ENCODE measurements at regions not wholly inside any gene's neighbourhood (a gene's known extent, or its start where the extent isn't known, plus 50 kb on each side); places are given as distances from the start of the nearest gene placed in this dataset.
A peak's percentile ranks its signal among the peaks of the same experiment; 100 is the strongest.

DNA sequence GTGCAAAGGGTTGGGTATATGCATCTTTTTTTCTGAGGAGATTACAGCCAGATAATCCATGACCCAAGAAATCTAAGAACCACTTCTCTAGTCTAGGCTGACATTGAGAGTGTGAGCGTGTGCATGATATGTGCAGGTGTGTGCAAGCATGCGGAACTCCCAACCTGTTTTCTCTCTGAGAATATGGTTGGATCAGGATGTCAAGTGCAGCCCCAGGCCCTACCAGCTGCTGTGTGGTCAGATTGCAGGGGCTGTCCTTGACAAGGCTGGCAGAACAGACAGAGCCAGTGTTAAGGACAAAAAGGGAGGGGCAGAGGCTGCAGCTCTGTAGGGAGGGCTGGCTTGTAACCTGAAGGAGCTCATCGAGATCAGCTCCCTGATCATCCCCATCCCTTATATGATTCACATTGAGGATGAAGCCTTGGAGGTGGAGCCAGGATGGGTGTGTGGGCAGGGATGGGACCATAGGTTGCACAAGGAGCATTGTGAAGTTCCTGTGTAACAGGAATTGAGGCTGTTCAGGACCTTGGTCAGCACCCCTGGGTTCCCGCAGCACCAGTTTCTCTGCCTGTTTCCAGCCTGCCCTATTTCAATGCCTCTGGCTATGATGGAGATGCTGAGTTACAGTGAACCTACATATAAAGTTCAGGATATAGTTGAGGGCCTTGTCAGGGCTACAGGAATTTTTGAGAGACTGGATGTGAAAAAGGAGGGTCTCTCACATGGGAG lies 52.6 kb upstream of the ARAP3 start:
- no TSS peak for BruUV-seq (replicated peaks)
- ATAC-seq = peak; percentile 64

DNA sequence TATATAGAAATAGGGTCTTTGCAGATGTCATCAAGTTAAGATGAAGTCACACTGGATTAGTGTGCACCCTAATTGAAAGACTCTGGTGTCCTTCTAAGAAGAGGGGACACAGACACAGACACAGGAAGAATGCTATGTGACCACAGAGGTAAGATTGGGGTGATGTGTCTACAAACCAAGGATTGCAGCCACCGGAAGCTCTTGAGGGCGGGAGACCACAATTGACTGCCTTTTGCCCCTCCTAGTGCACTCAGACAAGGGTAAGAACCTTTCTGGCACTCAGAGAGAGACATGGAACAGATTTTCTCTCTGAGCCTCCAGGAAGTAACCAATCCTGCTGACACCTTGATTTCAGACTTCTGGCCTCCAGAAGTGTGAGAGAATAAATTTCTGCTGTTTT lies 51.2 kb upstream of the ARAP3 start:
- Histone ChIP-seq H3K27me3 (ENCODE audit: insufficient read depth, low read length) (peaks cover 34% of the 10 kb centered on the region), H3K9me3 (ENCODE audit: control insufficient read depth in 1 of 2, insufficient read depth in 1 of 2, low read depth in 1 of 2, low read length in 2 of 2) (no peaks in the 10 kb centered on the region), H3K79me2 (ENCODE audit: insufficient read depth, low read length) (no peaks in the 10 kb centered on the region), H3K27ac (ENCODE audit: low read depth, low read length) (no peak overlapping the region), H2AFZ (ENCODE audit: low read depth, low read length, poor library complexity, severe bottlenecking) (no peak overlapping the region), H4K20me1 (ENCODE audit: insufficient read depth) (no peaks in the 10 kb centered on the region), H3K36me3 (ENCODE audit: control insufficient read depth in 1 of 2, insufficient read depth in 2 of 2, low read length in 2 of 2) (no peaks in the 10 kb centered on the region), H3K4me2 (ENCODE audit: low read length) (no peak overlapping the region), H3K4me3 (replicated peaks in 1 of 2; ENCODE audit: low read depth in 1 of 2, low read length in 2 of 2) (no peak overlapping the region), H3K9ac (ENCODE audit: low read length) (no peak overlapping the region), H3K4me1 (ENCODE audit: control insufficient read depth in 1 of 2, insufficient read depth in 2 of 2, low read length in 2 of 2) (no peaks in the 10 kb centered on the region), H3K9me2 (ENCODE audit: insufficient read depth) (no peaks in the 10 kb centered on the region)
- DNase-seq (ENCODE audit: low read depth, low spot score) = no peak
- CTCF ChIA-PET = no interaction called here
- intact Hi-C loops (cut with micrococcal nuclease) = no loop called here
- BruUV-seq (replicated peaks) = no TSS peak
- RAD21 ChIA-PET (ENCODE audit: low non-redundant PET in 1 of 2, low total read pairs in 2 of 2, uncharacterized antibody in 2 of 2, unreplicated experiment in 2 of 2) = no interaction called here
- POLR2A ChIA-PET = no interaction called here
- ATAC-seq = no peak
- TF ChIP-seq ZFX (IDR thresholded peaks at IDR 0.05) (no peak), ZNF274 (IDR thresholded peaks at IDR 0.05; ENCODE audit: low read depth, low read length) (no peak), POLR2A (IDR thresholded peaks at IDR 0.05; ENCODE audit: borderline replicate concordance, extremely low read depth, insufficient read depth, insufficient read length) (no peak), FOSL1 (IDR thresholded peaks at IDR 0.05; ENCODE audit: low read depth) (no peak), EZH2 (IDR thresholded peaks at IDR 0.05) (no peak), SP1 (IDR thresholded peaks at IDR 0.05; ENCODE audit: low read depth) (no peak), CBX3 (IDR thresholded peaks at IDR 0.05; ENCODE audit: low read depth) (no peak), RAD21 (IDR thresholded peaks at IDR 0.05; ENCODE audit: low read depth) (no peak), SIN3A (IDR thresholded peaks at IDR 0.05; ENCODE audit: low read depth) (no peak)
- TF ChIP-seq, protein P1, sequence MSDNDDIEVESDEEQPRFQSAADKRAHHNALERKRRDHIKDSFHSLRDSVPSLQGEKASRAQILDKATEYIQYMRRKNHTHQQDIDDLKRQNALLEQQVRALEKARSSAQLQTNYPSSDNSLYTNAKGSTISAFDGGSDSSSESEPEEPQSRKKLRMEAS (IDR thresholded peaks at IDR 0.05) = no peak
- TF ChIP-seq, protein P2, sequence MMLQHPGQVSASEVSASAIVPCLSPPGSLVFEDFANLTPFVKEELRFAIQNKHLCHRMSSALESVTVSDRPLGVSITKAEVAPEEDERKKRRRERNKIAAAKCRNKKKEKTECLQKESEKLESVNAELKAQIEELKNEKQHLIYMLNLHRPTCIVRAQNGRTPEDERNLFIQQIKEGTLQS (IDR thresholded peaks at IDR 0.05) = no peak
- TF ChIP-seq, protein P3, sequence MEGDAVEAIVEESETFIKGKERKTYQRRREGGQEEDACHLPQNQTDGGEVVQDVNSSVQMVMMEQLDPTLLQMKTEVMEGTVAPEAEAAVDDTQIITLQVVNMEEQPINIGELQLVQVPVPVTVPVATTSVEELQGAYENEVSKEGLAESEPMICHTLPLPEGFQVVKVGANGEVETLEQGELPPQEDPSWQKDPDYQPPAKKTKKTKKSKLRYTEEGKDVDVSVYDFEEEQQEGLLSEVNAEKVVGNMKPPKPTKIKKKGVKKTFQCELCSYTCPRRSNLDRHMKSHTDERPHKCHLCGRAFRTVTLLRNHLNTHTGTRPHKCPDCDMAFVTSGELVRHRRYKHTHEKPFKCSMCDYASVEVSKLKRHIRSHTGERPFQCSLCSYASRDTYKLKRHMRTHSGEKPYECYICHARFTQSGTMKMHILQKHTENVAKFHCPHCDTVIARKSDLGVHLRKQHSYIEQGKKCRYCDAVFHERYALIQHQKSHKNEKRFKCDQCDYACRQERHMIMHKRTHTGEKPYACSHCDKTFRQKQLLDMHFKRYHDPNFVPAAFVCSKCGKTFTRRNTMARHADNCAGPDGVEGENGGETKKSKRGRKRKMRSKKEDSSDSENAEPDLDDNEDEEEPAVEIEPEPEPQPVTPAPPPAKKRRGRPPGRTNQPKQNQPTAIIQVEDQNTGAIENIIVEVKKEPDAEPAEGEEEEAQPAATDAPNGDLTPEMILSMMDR (IDR thresholded peaks at IDR 0.05 in 2 of 3, conservative IDR thresholded peaks at IDR 0.05 in 1 of 3; ENCODE audit: borderline replicate concordance in 1 of 3, insufficient read depth in 1 of 3, low read depth in 2 of 3, low read length in 2 of 3) = no peak

More for the DNA sequence above, 52.6 kb upstream of the ARAP3 start:
- H3K79me2 ChIP-seq (ENCODE audit: insufficient read depth, low read length) = no peaks in the 10 kb centered on the region
- intact Hi-C loops (cut with micrococcal nuclease) = loop anchor here (1.0 kb wide), 1 partner anchor 9 kb away; no protein-coding TSS in a partner anchor
- no peak overlapping the region for H3K9ac ChIP-seq (ENCODE audit: low read length)
- H2AFZ ChIP-seq (ENCODE audit: low read depth, low read length, poor library complexity, severe bottlenecking) = no peak overlapping the region
- no peak overlapping the region for H3K27ac ChIP-seq (ENCODE audit: low read depth, low read length)
- POLR2A ChIA-PET = no interaction called here
- H3K27me3 ChIP-seq (ENCODE audit: insufficient read depth, low read length) = peaks cover 34% of the 10 kb centered on the region
- no peaks in the 10 kb centered on the region for H3K36me3 ChIP-seq (ENCODE audit: control insufficient read depth in 1 of 2, insufficient read depth in 2 of 2, low read length in 2 of 2)
- H3K4me1 ChIP-seq (ENCODE audit: control insufficient read depth in 1 of 2, insufficient read depth in 2 of 2, low read length in 2 of 2) = no peaks in the 10 kb centered on the region
- no peak for DNase-seq (ENCODE audit: low read depth, low spot score)
- no peak for TF ChIP-seq SIN3A (IDR thresholded peaks at IDR 0.05; ENCODE audit: low read depth)
- TF ChIP-seq, protein P4, sequence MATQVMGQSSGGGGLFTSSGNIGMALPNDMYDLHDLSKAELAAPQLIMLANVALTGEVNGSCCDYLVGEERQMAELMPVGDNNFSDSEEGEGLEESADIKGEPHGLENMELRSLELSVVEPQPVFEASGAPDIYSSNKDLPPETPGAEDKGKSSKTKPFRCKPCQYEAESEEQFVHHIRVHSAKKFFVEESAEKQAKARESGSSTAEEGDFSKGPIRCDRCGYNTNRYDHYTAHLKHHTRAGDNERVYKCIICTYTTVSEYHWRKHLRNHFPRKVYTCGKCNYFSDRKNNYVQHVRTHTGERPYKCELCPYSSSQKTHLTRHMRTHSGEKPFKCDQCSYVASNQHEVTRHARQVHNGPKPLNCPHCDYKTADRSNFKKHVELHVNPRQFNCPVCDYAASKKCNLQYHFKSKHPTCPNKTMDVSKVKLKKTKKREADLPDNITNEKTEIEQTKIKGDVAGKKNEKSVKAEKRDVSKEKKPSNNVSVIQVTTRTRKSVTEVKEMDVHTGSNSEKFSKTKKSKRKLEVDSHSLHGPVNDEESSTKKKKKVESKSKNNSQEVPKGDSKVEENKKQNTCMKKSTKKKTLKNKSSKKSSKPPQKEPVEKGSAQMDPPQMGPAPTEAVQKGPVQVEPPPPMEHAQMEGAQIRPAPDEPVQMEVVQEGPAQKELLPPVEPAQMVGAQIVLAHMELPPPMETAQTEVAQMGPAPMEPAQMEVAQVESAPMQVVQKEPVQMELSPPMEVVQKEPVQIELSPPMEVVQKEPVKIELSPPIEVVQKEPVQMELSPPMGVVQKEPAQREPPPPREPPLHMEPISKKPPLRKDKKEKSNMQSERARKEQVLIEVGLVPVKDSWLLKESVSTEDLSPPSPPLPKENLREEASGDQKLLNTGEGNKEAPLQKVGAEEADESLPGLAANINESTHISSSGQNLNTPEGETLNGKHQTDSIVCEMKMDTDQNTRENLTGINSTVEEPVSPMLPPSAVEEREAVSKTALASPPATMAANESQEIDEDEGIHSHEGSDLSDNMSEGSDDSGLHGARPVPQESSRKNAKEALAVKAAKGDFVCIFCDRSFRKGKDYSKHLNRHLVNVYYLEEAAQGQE (IDR thresholded peaks at IDR 0.05; ENCODE audit: low read depth) = peak; percentile 91
- no peaks in the 10 kb centered on the region for H3K9me2 ChIP-seq (ENCODE audit: insufficient read depth)
- H4K20me1 ChIP-seq (ENCODE audit: insufficient read depth) = no peaks in the 10 kb centered on the region
- no peaks in the 10 kb centered on the region for H3K9me3 ChIP-seq (ENCODE audit: control insufficient read depth in 1 of 2, insufficient read depth in 1 of 2, low read depth in 1 of 2, low read length in 2 of 2)
- no peak overlapping the region for H3K4me3 ChIP-seq (replicated peaks in 1 of 2; ENCODE audit: low read depth in 1 of 2, low read length in 2 of 2)
- H3K4me2 ChIP-seq (ENCODE audit: low read length) = no peak overlapping the region
- RAD21 ChIA-PET (ENCODE audit: low non-redundant PET in 1 of 2, low total read pairs in 2 of 2, uncharacterized antibody in 2 of 2, unreplicated experiment in 2 of 2) = no interaction called here
- CTCF ChIA-PET = no interaction called here

Data from HCT116 (cell line).